ENCODE measurements at regions not wholly inside any gene's neighbourhood (a gene's known extent, or its start where the extent isn't known, plus 50 kb on each side); places are given as distances from the start of the nearest gene placed in this dataset.

DNA sequence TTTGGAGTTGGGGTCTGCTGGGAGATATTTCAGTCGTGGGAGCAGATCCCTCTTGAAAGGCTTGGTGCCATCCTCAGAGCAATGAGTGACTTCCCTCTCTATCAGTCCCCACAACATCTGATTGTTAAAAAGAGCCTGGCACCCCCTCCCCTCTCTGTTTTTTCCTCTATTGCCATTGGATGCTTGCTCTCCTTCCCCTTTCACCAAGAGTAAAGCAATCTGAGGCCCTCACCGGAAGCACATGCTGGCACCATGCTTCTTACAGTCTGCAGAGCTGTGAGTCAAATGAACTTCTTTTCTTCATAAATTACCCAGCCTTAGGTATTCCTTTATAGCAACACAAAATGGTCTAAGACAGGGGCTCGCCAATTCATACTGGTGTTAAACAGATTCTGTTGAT, 99.1 kb upstream of the CCND2 start:
- FAIRE-seq (no peak), DNase-seq (ENCODE audit: low read depth in 1 of 2, low spot score in 1 of 2) (no peak), ATAC-seq (no peak)
- Histone ChIP-seq H3K27ac (no peak overlapping the region), H3K9me3 (no peaks in the 10 kb centered on the region), H3K4me1 (no peaks in the 10 kb centered on the region), H3K4me2 (no peak overlapping the region), H3K4me3 (no peak overlapping the region)
- TF ChIP-seq NR3C1 (IDR thresholded peaks at IDR 0.05) = no peak
- 38% methylated on average over 3 of the region's 3 CpGs for WGBS (ENCODE audit: missing lambda C conversion rate)
- ChIA-PET CTCF (no interaction called here), POLR2A (no interaction called here)

DNA sequence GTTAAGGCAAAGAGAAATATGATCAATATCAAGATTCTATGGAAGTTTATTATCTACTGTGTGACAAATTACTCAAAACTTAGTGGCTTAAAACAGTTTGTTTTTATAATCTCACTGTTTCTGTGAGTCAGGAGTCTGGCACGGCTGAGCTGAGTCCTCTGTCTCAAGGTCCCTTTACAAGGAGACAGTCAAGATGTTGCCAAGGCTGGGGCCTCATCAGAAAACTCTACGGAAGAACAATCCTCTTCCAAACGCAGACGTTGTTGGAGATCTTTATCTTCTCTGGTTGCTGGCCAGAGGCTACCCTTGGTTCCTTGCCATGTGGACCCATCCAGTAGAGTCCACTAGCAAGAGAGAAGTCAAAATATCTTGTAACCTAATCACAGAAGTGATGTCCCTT, 100.6 kb upstream of the CCND2 start:
- DNase-seq (ENCODE audit: low read depth in 1 of 2, low spot score in 1 of 2) (no peak), ATAC-seq (no peak)
- no peaks in the 10 kb centered on the region for H3K4me1 ChIP-seq

DNA sequence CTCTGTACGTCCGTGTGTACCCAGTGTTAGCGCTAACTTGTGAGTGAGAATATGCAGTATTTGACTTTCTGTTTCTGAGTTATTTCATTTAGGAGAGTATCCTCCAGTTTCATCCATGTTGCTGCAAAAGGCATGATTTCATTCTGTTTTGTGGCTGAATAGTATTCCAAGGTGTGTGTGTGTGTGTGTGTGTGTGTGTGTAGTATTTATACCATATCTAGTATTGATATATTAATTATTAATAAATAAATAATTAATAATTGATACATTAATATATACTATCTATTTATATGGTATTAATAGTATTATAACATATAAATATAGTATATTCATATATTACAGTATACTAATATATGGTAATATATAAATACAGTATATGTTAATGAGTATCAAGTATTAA, 101.8 kb upstream of the CCND2 start:
- TF ChIP-seq RCOR1 (IDR thresholded peaks at IDR 0.05; ENCODE audit: low read depth, low read length) = no peak
- no peak for TF ChIP-seq HDAC2 (IDR thresholded peaks at IDR 0.05)
- no peak for TF ChIP-seq ZNF302 (CRISPR knock-in tag; IDR thresholded peaks at IDR 0.05)
- TF ChIP-seq NR3C1 (IDR thresholded peaks at IDR 0.05) = no peak
- no peak for TF ChIP-seq CHD2 (IDR thresholded peaks at IDR 0.05; ENCODE audit: low read length, partially characterized antibody)
- no peak for TF ChIP-seq JUNB (IDR thresholded peaks at IDR 0.05)
- TF ChIP-seq RNF2 (IDR thresholded peaks at IDR 0.05; ENCODE audit: borderline replicate concordance, low read depth) = no peak
- no peak for TF ChIP-seq HOXB5 (CRISPR knock-in tag; IDR thresholded peaks at IDR 0.05)
- no peak for TF ChIP-seq POLR2A (IDR thresholded peaks at IDR 0.05; ENCODE audit: low read length)
- TF ChIP-seq, protein P1, sequence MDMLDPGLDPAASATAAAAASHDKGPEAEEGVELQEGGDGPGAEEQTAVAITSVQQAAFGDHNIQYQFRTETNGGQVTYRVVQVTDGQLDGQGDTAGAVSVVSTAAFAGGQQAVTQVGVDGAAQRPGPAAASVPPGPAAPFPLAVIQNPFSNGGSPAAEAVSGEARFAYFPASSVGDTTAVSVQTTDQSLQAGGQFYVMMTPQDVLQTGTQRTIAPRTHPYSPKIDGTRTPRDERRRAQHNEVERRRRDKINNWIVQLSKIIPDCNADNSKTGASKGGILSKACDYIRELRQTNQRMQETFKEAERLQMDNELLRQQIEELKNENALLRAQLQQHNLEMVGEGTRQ (IDR thresholded peaks at IDR 0.05) = no peak
- TF ChIP-seq, protein P2, sequence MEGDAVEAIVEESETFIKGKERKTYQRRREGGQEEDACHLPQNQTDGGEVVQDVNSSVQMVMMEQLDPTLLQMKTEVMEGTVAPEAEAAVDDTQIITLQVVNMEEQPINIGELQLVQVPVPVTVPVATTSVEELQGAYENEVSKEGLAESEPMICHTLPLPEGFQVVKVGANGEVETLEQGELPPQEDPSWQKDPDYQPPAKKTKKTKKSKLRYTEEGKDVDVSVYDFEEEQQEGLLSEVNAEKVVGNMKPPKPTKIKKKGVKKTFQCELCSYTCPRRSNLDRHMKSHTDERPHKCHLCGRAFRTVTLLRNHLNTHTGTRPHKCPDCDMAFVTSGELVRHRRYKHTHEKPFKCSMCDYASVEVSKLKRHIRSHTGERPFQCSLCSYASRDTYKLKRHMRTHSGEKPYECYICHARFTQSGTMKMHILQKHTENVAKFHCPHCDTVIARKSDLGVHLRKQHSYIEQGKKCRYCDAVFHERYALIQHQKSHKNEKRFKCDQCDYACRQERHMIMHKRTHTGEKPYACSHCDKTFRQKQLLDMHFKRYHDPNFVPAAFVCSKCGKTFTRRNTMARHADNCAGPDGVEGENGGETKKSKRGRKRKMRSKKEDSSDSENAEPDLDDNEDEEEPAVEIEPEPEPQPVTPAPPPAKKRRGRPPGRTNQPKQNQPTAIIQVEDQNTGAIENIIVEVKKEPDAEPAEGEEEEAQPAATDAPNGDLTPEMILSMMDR (IDR thresholded peaks at IDR 0.05) = no peak
- TF ChIP-seq NFE2L2 (conservative IDR thresholded peaks at IDR 0.05; ENCODE audit: low read length) = no peak
- no peak for TF ChIP-seq FOXS1 (CRISPR knock-in tag; IDR thresholded peaks at IDR 0.05)
- TF ChIP-seq RAD21 (conservative IDR thresholded peaks at IDR 0.05 in 1 of 2, IDR thresholded peaks at IDR 0.05 in 1 of 2) = no peak
- no peaks in the 10 kb centered on the region for H3K9me3 ChIP-seq
- H3K27ac ChIP-seq = no peak overlapping the region
- 46% methylated on average over 3 of the region's 3 CpGs for WGBS (ENCODE audit: missing lambda C conversion rate)
- ChIA-PET CTCF (no interaction called here), POLR2A (no interaction called here)
- FAIRE-seq = no peak
- no peak for DNase-seq (ENCODE audit: low read depth in 1 of 2, low spot score in 1 of 2)
- no peak overlapping the region for H3K4me2 ChIP-seq
- no peak for ATAC-seq
- no peak overlapping the region for H3K4me3 ChIP-seq
- no peaks in the 10 kb centered on the region for H3K4me1 ChIP-seq

More for the DNA sequence above, 100.6 kb upstream of the CCND2 start:
- WGBS (ENCODE audit: missing lambda C conversion rate) = 16% methylated on average over 4 of the region's 4 CpGs
- H3K4me3 ChIP-seq = no peak overlapping the region
- H3K9me3 ChIP-seq = no peaks in the 10 kb centered on the region
- no peak overlapping the region for H3K4me2 ChIP-seq
- no peak overlapping the region for H3K27ac ChIP-seq
- POLR2A ChIA-PET = no interaction called here
- TF ChIP-seq CHD4 (IDR thresholded peaks at IDR 0.05; ENCODE audit: borderline replicate concordance) (no peak), SMC3 (IDR thresholded peaks at IDR 0.05) (no peak), NFE2L2 (conservative IDR thresholded peaks at IDR 0.05; ENCODE audit: low read length) (no peak), KDM1A (IDR thresholded peaks at IDR 0.05; ENCODE audit: low read depth) (no peak), RNF2 (IDR thresholded peaks at IDR 0.05; ENCODE audit: borderline replicate concordance, low read depth) (no peak), ESRRA (IDR thresholded peaks at IDR 0.05; ENCODE audit: borderline replicate concordance, low read length) (no peak), HDAC2 (IDR thresholded peaks at IDR 0.05) (no peak), CBX2 (IDR thresholded peaks at IDR 0.05; ENCODE audit: borderline replicate concordance, low read depth) (no peak), FOSL2 (IDR thresholded peaks at IDR 0.05) (no peak), FOSL2 (CRISPR knock-in tag; IDR thresholded peaks at IDR 0.05) (no peak), EP300 (IDR thresholded peaks at IDR 0.05) (no peak), NR3C1 (IDR thresholded peaks at IDR 0.05) (no peak), FOSB (CRISPR knock-in tag; IDR thresholded peaks at IDR 0.05) (no peak), RFX5 (IDR thresholded peaks at IDR 0.05) (no peak)
- TF ChIP-seq, protein P3, sequence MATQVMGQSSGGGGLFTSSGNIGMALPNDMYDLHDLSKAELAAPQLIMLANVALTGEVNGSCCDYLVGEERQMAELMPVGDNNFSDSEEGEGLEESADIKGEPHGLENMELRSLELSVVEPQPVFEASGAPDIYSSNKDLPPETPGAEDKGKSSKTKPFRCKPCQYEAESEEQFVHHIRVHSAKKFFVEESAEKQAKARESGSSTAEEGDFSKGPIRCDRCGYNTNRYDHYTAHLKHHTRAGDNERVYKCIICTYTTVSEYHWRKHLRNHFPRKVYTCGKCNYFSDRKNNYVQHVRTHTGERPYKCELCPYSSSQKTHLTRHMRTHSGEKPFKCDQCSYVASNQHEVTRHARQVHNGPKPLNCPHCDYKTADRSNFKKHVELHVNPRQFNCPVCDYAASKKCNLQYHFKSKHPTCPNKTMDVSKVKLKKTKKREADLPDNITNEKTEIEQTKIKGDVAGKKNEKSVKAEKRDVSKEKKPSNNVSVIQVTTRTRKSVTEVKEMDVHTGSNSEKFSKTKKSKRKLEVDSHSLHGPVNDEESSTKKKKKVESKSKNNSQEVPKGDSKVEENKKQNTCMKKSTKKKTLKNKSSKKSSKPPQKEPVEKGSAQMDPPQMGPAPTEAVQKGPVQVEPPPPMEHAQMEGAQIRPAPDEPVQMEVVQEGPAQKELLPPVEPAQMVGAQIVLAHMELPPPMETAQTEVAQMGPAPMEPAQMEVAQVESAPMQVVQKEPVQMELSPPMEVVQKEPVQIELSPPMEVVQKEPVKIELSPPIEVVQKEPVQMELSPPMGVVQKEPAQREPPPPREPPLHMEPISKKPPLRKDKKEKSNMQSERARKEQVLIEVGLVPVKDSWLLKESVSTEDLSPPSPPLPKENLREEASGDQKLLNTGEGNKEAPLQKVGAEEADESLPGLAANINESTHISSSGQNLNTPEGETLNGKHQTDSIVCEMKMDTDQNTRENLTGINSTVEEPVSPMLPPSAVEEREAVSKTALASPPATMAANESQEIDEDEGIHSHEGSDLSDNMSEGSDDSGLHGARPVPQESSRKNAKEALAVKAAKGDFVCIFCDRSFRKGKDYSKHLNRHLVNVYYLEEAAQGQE (IDR thresholded peaks at IDR 0.05) = no peak
- no peak for FAIRE-seq
- CTCF ChIA-PET = no interaction called here
